HCEC 1CT (cell line): ENCODE measurements at regions not wholly inside any gene's neighbourhood (a gene's known extent, or its start where the extent isn't known, plus 50 kb on each side); places are given as distances from the start of the nearest gene placed in this dataset.
"Not testable (repeated sequence)": the region's sequence is repeated elsewhere in the genome, so short reads cannot be mapped to it uniquely, and the experiment has no call there.

Experiments used
- DNase-seq: peaks from one replicate; pipeline ENCODE4 v3.0.0-alpha.2; 2017

- no peak for DNase-seq
Measured at GRCh38 chr5:116989995-116990394, 415.4 kb upstream of the SEMA6A start.

GRCh38 chr5:116982035-116982434 lies 407.4 kb upstream of the SEMA6A start:
- no peak for DNase-seq

- DNase-seq, result no peak
Measured at GRCh38 chr5:116980581-116980980, 406.0 kb upstream of the SEMA6A start.

GRCh38 chr5:116976767-116977166 lies 402.1 kb upstream of the SEMA6A start:
- no peak for DNase-seq

- no peak for DNase-seq
Measured at GRCh38 chr5:116971131-116971530, 396.5 kb upstream of the SEMA6A start.

GRCh38 chr5:116970318-116970717 lies 395.7 kb upstream of the SEMA6A start:
- no peak for DNase-seq

GRCh38 chr5:116964438-116964837 lies 389.8 kb upstream of the SEMA6A start:
- DNase-seq, result no peak

- no peak for DNase-seq
Measured at GRCh38 chr5:116961021-116961420, 386.4 kb upstream of the SEMA6A start.

- no peak for DNase-seq
Measured at GRCh38 chr5:116959843-116960242, 385.2 kb upstream of the SEMA6A start.

GRCh38 chr5:116953251-116953930 lies 378.8 kb upstream of the SEMA6A start:
- DNase-seq, result no peak

GRCh38 chr5:116951219-116951618 lies 376.6 kb upstream of the SEMA6A start:
- DNase-seq, result no peak

- DNase-seq, result no peak
Measured at GRCh38 chr5:116947691-116948528, 373.3 kb upstream of the SEMA6A start.

- DNase-seq, result not testable (repeated sequence)
Measured at GRCh38 chr5:116945613-116946382, 371.2 kb upstream of the SEMA6A start.

- DNase-seq, result no peak
Measured at GRCh38 chr5:116944183-116944582, 369.6 kb upstream of the SEMA6A start.

- no peak for DNase-seq
Measured at GRCh38 chr5:116942622-116943021, 368.0 kb upstream of the SEMA6A start.

- no peak for DNase-seq
Measured at GRCh38 chr5:116939641-116940040, 365.0 kb upstream of the SEMA6A start.

GRCh38 chr5:116938488-116938887 lies 363.9 kb upstream of the SEMA6A start:
- no peak for DNase-seq

GRCh38 chr5:116935561-116936162 lies 361.0 kb upstream of the SEMA6A start:
- DNase-seq, result no peak

- no peak for DNase-seq
Measured at GRCh38 chr5:116930616-116931015, 356.0 kb upstream of the SEMA6A start.

- no peak for DNase-seq
Measured at GRCh38 chr5:116923344-116923743, 348.7 kb upstream of the SEMA6A start.

- DNase-seq, result no peak
Measured at GRCh38 chr5:116922532-116922931, 347.9 kb upstream of the SEMA6A start.

GRCh38 chr5:116914869-116915504 lies 340.4 kb upstream of the SEMA6A start:
- no peak for DNase-seq

- DNase-seq, result no peak
Measured at GRCh38 chr5:116912221-116912620, 337.6 kb upstream of the SEMA6A start.
